OCI-LY1 (cell line): ENCODE measurements at regions not wholly inside any gene's neighbourhood (a gene's known extent, or its start where the extent isn't known, plus 50 kb on each side); places are given as distances from the start of the nearest gene placed in this dataset.

ENCODE experiments used
- H2AFZ ChIP-seq: fragments of 200-600 bp; sonication (generic), shearing (Covaris generic); 2 replicates; pipeline ENCODE4 v1.6.0; 2014; ENCODE audit warnings: antibody characterized with exemption, mild to moderate bottlenecking, low read length
- H3F3A ChIP-seq: fragments of 200-600 bp; sonication (generic), shearing (Covaris generic); 2 replicates; pipeline ENCODE4 v1.6.0; 2014; ENCODE audit warnings: mild to moderate bottlenecking, antibody characterized with exemption, low read length, moderate library complexity; ENCODE audit not compliant: insufficient read depth
- H3K27ac ChIP-seq: fragments of 200-600 bp; sonication (generic); 2 replicates; pipeline ENCODE4 v1.5.1; 2014; ENCODE audit warnings: low read length, mixed run types, mild to moderate bottlenecking, low read depth; ENCODE audit not compliant: poor library complexity, severe bottlenecking
- H3K27me3 ChIP-seq: fragments of 200-600 bp; sonication (generic); 2 replicates; pipeline ENCODE4 v1.6.0; 2014; ENCODE audit warnings: antibody characterized with exemption, mild to moderate bottlenecking, low read length, moderate library complexity; ENCODE audit not compliant: insufficient read depth
- H3K36me3 ChIP-seq: fragments of 200-600 bp; sonication (generic); 2 replicates; pipeline ENCODE4 v1.6.1; 2014; ENCODE audit warnings: mild to moderate bottlenecking, antibody characterized with exemption, low read length, moderate library complexity, mixed read lengths; ENCODE audit not compliant: insufficient read depth
- H3K4me1 ChIP-seq: fragments of 200-600 bp; sonication (generic); 2 replicates; pipeline ENCODE4 v1.5.1; 2014; ENCODE audit warnings: mild to moderate bottlenecking, low read length, moderate library complexity; ENCODE audit not compliant: insufficient read depth, severe bottlenecking
- H3K4me2 ChIP-seq: fragments of 200-600 bp; sonication (generic), shearing (Covaris generic); 2 replicates; pipeline ENCODE4 v1.6.1; 2014; ENCODE audit warnings: low read length
- H3K4me3 ChIP-seq: fragments of 200-600 bp; sonication (generic); 2 replicates; pipeline ENCODE4 v1.5.1; 2014; ENCODE audit warnings: low read length, low read depth, mild to moderate bottlenecking, mixed read lengths; ENCODE audit not compliant: poor library complexity, severe bottlenecking
- H3K79me2 ChIP-seq: fragments of 200-600 bp; shearing (Covaris generic); 2 replicates; pipeline ENCODE4 v1.6.1; 2016; ENCODE audit warnings: mixed run types, low read length, mixed read lengths; ENCODE audit not compliant: insufficient read depth
- H3K9ac ChIP-seq: fragments of 200-600 bp; sonication (generic), shearing (Covaris generic); 2 replicates; pipeline ENCODE4 v1.6.1; 2014; ENCODE audit warnings: mild to moderate bottlenecking, low read length, mixed read lengths
- H3K9me2 ChIP-seq: fragments of 200-600 bp; sonication (generic), shearing (Covaris generic); 2 replicates; pipeline ENCODE4 v1.6.1; 2014; ENCODE audit warnings: low read depth, mild to moderate bottlenecking, low read length, mixed read lengths
- H3K9me3 ChIP-seq: fragments of 200-600 bp; shearing (Covaris generic); 2 replicates; pipeline ENCODE4 v1.6.1; 2014; ENCODE audit warnings: low read length, mixed read lengths
- H4K20me1 ChIP-seq: fragments of 200-600 bp; sonication (generic), shearing (Covaris generic); 2 replicates; pipeline ENCODE4 v1.6.0; 2016; ENCODE audit warnings: mild to moderate bottlenecking, low read length; ENCODE audit not compliant: insufficient read depth
- CTCF ChIP-seq: fragments of 200-600 bp; sonication (generic), shearing (Covaris generic); IDR thresholded peaks from 2 replicates; pipeline ENCODE4 v1.5.1; 2017; ENCODE audit warnings: mild to moderate bottlenecking, antibody characterized with exemption, low read length, moderate library complexity, mixed read lengths
- EZH2 ChIP-seq: fragments of 200-600 bp; sonication (generic), shearing (Covaris generic); IDR thresholded peaks from 2 replicates; pipeline ENCODE4 v1.8.0; 2017; ENCODE audit warnings: borderline replicate concordance, mixed run types, mild to moderate bottlenecking, antibody characterized with exemption, low read length, moderate library complexity, mixed read lengths

- no peak overlapping the region for H3K4me2 ChIP-seq
- TF ChIP-seq EZH2 (no peak), CTCF (no peak)
- no peaks in the 10 kb centered on the region for H4K20me1 ChIP-seq
- peaks cover 7% of the 10 kb centered on the region for H3K4me1 ChIP-seq
- no peaks in the 10 kb centered on the region for H3K36me3 ChIP-seq
- 0 out of 2 replicates have a peak overlapping the region, but pooled peaks have one; percentile 34 for H2AFZ ChIP-seq
- no peaks in the 10 kb centered on the region for H3F3A ChIP-seq
- no peaks in the 10 kb centered on the region for H3K9me3 ChIP-seq
- H3K27me3 ChIP-seq, result no peaks in the 10 kb centered on the region
- no peak overlapping the region for H3K9ac ChIP-seq
- no peak overlapping the region for H3K4me3 ChIP-seq
- no peak overlapping the region for H3K27ac ChIP-seq
- no peaks in the 10 kb centered on the region for H3K79me2 ChIP-seq
- no peaks in the 10 kb centered on the region for H3K9me2 ChIP-seq
These were observed 55.5 kb upstream of the MEF2C start for GRCh38 chr5:88938488-88938887.

DNA sequence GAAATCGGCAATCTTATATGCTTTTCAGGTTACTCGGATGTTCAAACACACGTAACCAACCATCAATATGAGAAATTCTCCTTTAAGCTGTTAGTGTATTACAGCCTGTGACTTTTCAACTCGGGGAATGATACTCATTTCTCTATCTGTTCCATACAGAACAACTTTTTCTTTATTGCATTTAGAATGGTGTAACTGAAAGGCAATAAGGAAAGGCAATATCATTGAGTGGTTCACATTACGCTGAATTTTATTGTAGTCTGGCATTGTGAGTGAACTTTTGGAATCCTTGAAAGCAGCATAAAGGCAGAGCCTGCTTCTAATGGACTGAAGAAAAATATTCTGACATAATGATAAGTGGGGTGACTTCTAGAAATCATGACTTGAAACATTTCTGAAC lies 54.4 kb upstream of the MEF2C start:
- H3K9me3 ChIP-seq, result no peaks in the 10 kb centered on the region
- H3K27ac ChIP-seq, result no peak overlapping the region
- H3K79me2 ChIP-seq, result no peaks in the 10 kb centered on the region
- no peak overlapping the region for H3K9ac ChIP-seq
- H3K4me3 ChIP-seq, result no peak overlapping the region
- peaks cover 7% of the 10 kb centered on the region for H3K4me1 ChIP-seq
- no peaks in the 10 kb centered on the region for H3K36me3 ChIP-seq
- H3K27me3 ChIP-seq, result no peaks in the 10 kb centered on the region
- no peak overlapping the region for H2AFZ ChIP-seq
- TF ChIP-seq EZH2 (no peak), CTCF (no peak)
- H4K20me1 ChIP-seq, result no peaks in the 10 kb centered on the region
- H3K4me2 ChIP-seq, result no peak overlapping the region
- no peaks in the 10 kb centered on the region for H3K9me2 ChIP-seq
- H3F3A ChIP-seq, result no peaks in the 10 kb centered on the region

- Histone ChIP-seq H3K9ac (no peak overlapping the region), H3K9me3 (no peaks in the 10 kb centered on the region), H3K9me2 (no peaks in the 10 kb centered on the region), H3K27me3 (no peaks in the 10 kb centered on the region), H3K36me3 (no peaks in the 10 kb centered on the region), H3F3A (no peaks in the 10 kb centered on the region), H3K4me1 (peaks cover 7% of the 10 kb centered on the region), H4K20me1 (no peaks in the 10 kb centered on the region), H2AFZ (no peak overlapping the region), H3K79me2 (no peaks in the 10 kb centered on the region), H3K27ac (no peak overlapping the region), H3K4me2 (no peak overlapping the region), H3K4me3 (no peak overlapping the region)
- no peak for TF ChIP-seq EZH2
- no peak for TF ChIP-seq CTCF
These were observed 51.5 kb upstream of the MEF2C start for GRCh38 chr5:88934439-88934838.
